CD14-positive monocyte (primary cell): ENCODE measurements at regions not wholly inside any gene's neighbourhood (a gene's known extent, or its start where the extent isn't known, plus 50 kb on each side); places are given as distances from the start of the nearest gene placed in this dataset.

ENCODE experiments used
- DNase-seq, 3 donors: peaks; one replicate each; pipeline ENCODE4 v3.0.0-alpha.2; 2011 to 2022
- H2AFZ ChIP-seq: 2 replicates; pipeline ENCODE4 v1.6.0; 2012; ENCODE audit warnings: mild to moderate bottlenecking, low read depth, low read length, inconsistent platforms; ENCODE audit not compliant: insufficient read depth, poor library complexity, severe bottlenecking
- H3K27ac ChIP-seq, 2 donors: 1 replicate in 1 of 2; 2 replicates in 1 of 2; pipeline ENCODE4 v1.5.1; 2012 to 2013; ENCODE audit warnings: low read length in 2 of 2, control low read depth in 1 of 2, inconsistent platforms in 1 of 2, low read depth in 1 of 2, mild to moderate bottlenecking in 1 of 2
- H3K27me3 ChIP-seq, 2 donors: one replicate each; pipeline versions ENCODE4 v1.6.0 to v1.6.1; 2011 to 2013; ENCODE audit warnings: low read length in 2 of 2; ENCODE audit not compliant: control insufficient read depth in 2 of 2, insufficient read depth in 2 of 2
- H3K36me3 ChIP-seq, 2 donors: replicated peaks in 1 of 2; 1 replicate in 1 of 2; 2 replicates in 1 of 2; pipeline versions ENCODE4 v1.5.1 to v1.6.1; 2012 to 2013; ENCODE audit warnings: low read length in 2 of 2, control low read depth in 1 of 2, inconsistent platforms in 1 of 2, mild to moderate bottlenecking in 1 of 2; ENCODE audit not compliant: insufficient read depth in 2 of 2, control insufficient read depth in 1 of 2
- H3K4me1 ChIP-seq, 2 donors: 1 replicate in 1 of 2; 2 replicates in 1 of 2; pipeline versions ENCODE4 v1.5.1 to v1.6.1; 2012 to 2013; ENCODE audit warnings: low read length in 2 of 2, control low read depth in 1 of 2, inconsistent platforms in 1 of 2, mild to moderate bottlenecking in 1 of 2, moderate library complexity in 1 of 2; ENCODE audit not compliant: insufficient read depth in 2 of 2, control insufficient read depth in 1 of 2
- H3K4me2 ChIP-seq: replicated peaks from 2 replicates; pipeline ENCODE3; 2012; ENCODE audit warnings: low read length, moderate library complexity, mild to moderate bottlenecking; ENCODE audit not compliant: poor library complexity, severe bottlenecking; ENCODE audit errors: extremely low read depth
- H3K4me3 ChIP-seq, 3 experiments: fragments of 200-600 bp in 1 of 3; sonication (generic) in 1 of 3; replicated peaks in 1 of 3; 1 replicate in 2 of 3; 2 replicates in 1 of 3; pipeline ENCODE4 v1.5.1; 2011 to 2013; ENCODE audit warnings: low read length in 3 of 3, mild to moderate bottlenecking in 3 of 3, control low read depth in 2 of 3, low read depth in 2 of 3, inconsistent platforms in 1 of 3, moderate library complexity in 1 of 3
- H3K79me2 ChIP-seq: 2 replicates; pipeline ENCODE4 v1.6.0; 2012; ENCODE audit warnings: mild to moderate bottlenecking, control low read depth, inconsistent platforms, low read length, moderate library complexity; ENCODE audit not compliant: insufficient read depth
- H3K9ac ChIP-seq: 2 replicates; pipeline ENCODE4 v1.6.0; 2017; ENCODE audit warnings: low read length, mild to moderate bottlenecking; ENCODE audit not compliant: insufficient read depth, poor library complexity, severe bottlenecking
- H3K9me3 ChIP-seq, 2 donors: replicated peaks in 1 of 2; 1 replicate in 1 of 2; 2 replicates in 1 of 2; pipeline versions ENCODE4 v1.5.1 to v1.6.1; 2012 to 2013; ENCODE audit warnings: low read length in 2 of 2, control low read depth in 1 of 2; ENCODE audit not compliant: control insufficient read depth in 1 of 2, insufficient read depth in 1 of 2
- H4K20me1 ChIP-seq: 2 replicates; pipeline ENCODE4 v1.6.0; 2012; ENCODE audit warnings: mild to moderate bottlenecking, low read length, control low read depth, moderate library complexity; ENCODE audit not compliant: insufficient read depth
- H3K27ac Mint-ChIP-seq, 7 donors: one replicate each; pipeline ENCODE4 v1.8.0; 2020; ENCODE audit warnings: mild to moderate bottlenecking in 7 of 7, mixed read lengths in 7 of 7, moderate library complexity in 6 of 7, inconsistent platforms in 2 of 7
- H3K27me3 Mint-ChIP-seq, 3 donors: one replicate each; pipeline ENCODE4 v1.8.0; 2021 to 2022; ENCODE audit warnings: low read depth in 3 of 3, mild to moderate bottlenecking in 3 of 3, mixed read lengths in 3 of 3, moderate library complexity in 3 of 3, inconsistent platforms in 1 of 3
- H3K36me3 Mint-ChIP-seq, 2 donors: one replicate each; pipeline ENCODE4 v1.8.0; 2020; ENCODE audit warnings: mixed read lengths in 2 of 2, inconsistent platforms in 1 of 2, mild to moderate bottlenecking in 1 of 2
- H3K4me1 Mint-ChIP-seq: one replicate; pipeline ENCODE4 v1.8.0; 2020; ENCODE audit warnings: mild to moderate bottlenecking, mixed read lengths
- H3K4me3 Mint-ChIP-seq, 2 donors: one replicate each; pipeline ENCODE4 v1.8.0; 2020; ENCODE audit warnings: mild to moderate bottlenecking in 2 of 2, mixed read lengths in 2 of 2, moderate library complexity in 1 of 2
- H3K9me3 Mint-ChIP-seq, 7 donors: one replicate each; pipeline ENCODE4 v1.8.0; 2020 to 2022; ENCODE audit warnings: mixed read lengths in 7 of 7, mild to moderate bottlenecking in 6 of 7, moderate library complexity in 6 of 7, inconsistent platforms in 2 of 7
- WGBS: methylation state at CpG from one replicate; pipeline ENCODE4 v1.1.5; 2013; ENCODE audit warnings: missing lambda C conversion rate; ENCODE audit not compliant: insufficient coverage; 5-methylcytosine and 5-hydroxymethylcytosine counted together
- intact Hi-C, 2 donors: fragments of 100-400 bp; cut with micrococcal nuclease; formaldehyde crosslinking; loops; one replicate each; pipeline versions ENCODE4 v1.15.0 to v1.15.1; 2023
- TF ChIP-seq, protein P1 (sequence below): fragments of 200-600 bp; IDR thresholded peaks from one replicate; pipeline ENCODE4 v1.8.0; 2022; ENCODE audit warnings: antibody characterized with exemption, mild to moderate bottlenecking

DNA sequence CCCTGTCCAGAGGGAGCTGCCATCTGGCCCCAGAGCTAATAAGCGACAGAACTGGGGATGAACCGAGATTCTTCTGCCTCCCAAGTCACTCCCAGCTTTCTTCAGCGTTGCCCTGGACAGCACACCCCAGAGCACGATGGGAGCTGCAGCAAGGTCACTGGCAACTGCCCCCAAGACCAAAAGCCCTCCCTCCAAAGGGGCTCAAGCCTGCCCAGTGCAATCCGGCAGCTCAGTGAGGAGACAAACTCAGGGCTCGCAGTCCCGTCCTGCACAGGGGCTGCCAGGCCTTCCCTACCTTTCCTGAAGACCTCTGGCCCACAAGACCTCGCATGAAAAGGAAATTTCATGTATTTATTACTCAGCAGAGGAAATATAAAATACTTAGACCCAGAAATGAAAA, 174.8 kb downstream of the BCOR start:
- Histone ChIP-seq H4K20me1 (no peaks in the 10 kb centered on the region), H3K79me2 (no peaks in the 10 kb centered on the region), H3K9me3 (no peaks in the 10 kb centered on the region), H3K4me3 (no peak overlapping the region), H3K27me3 (no peaks in the 10 kb centered on the region), H3K36me3 (no peaks in the 10 kb centered on the region), H3K9ac (no peak overlapping the region), H3K27ac (no peak overlapping the region), H2AFZ (no peak overlapping the region), H3K4me1 (no peaks in the 10 kb centered on the region), H3K4me2 (no peak overlapping the region)
- no peak for DNase-seq
- H3K4me3 Mint-ChIP-seq, result no peak overlapping the region
- no peaks in the 10 kb centered on the region for H3K36me3 Mint-ChIP-seq
- H3K27me3 Mint-ChIP-seq, result peaks cover 0 to 12% (median 0%) of the 10 kb centered on the region in 3 donors
- peaks cover 3% of the 10 kb centered on the region for H3K4me1 Mint-ChIP-seq
- intact Hi-C loops, result no loop called here
- H3K9me3 Mint-ChIP-seq, result peaks cover 0 to 4% (median 0%) of the 10 kb centered on the region in 7 donors
- TF ChIP-seq, protein P1, sequence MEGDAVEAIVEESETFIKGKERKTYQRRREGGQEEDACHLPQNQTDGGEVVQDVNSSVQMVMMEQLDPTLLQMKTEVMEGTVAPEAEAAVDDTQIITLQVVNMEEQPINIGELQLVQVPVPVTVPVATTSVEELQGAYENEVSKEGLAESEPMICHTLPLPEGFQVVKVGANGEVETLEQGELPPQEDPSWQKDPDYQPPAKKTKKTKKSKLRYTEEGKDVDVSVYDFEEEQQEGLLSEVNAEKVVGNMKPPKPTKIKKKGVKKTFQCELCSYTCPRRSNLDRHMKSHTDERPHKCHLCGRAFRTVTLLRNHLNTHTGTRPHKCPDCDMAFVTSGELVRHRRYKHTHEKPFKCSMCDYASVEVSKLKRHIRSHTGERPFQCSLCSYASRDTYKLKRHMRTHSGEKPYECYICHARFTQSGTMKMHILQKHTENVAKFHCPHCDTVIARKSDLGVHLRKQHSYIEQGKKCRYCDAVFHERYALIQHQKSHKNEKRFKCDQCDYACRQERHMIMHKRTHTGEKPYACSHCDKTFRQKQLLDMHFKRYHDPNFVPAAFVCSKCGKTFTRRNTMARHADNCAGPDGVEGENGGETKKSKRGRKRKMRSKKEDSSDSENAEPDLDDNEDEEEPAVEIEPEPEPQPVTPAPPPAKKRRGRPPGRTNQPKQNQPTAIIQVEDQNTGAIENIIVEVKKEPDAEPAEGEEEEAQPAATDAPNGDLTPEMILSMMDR, result no peak
- no peak overlapping the region for H3K27ac Mint-ChIP-seq
- 100% methylated on average over 2 of the region's 8 CpGs for WGBS

DNA sequence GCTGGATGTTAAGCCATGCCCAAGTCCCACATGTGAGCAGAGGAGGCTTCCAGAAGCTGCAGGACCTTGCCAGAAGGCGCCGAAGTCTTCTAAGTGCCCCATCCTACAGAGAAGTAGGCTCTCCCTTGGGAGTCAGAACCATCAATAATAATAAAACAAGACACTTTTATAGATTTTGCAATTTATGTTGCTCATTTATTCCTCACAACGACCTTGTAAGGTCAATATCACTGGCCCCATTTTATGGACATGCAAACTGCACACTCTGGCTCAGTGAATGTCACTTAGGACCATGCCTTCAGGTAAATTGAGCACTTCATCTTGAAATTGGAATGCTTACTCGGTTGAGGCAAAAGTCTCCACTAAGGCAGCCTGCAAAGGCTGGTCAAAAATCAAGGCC, 170.4 kb downstream of the BCOR start:
- Histone ChIP-seq H3K9ac (no peak overlapping the region), H3K36me3 (no peaks in the 10 kb centered on the region), H3K9me3 (no peaks in the 10 kb centered on the region), H3K4me2 (no peak overlapping the region), H3K27ac (no peak overlapping the region), H3K27me3 (no peaks in the 10 kb centered on the region), H3K4me3 (no peak overlapping the region), H4K20me1 (no peaks in the 10 kb centered on the region), H3K79me2 (no peaks in the 10 kb centered on the region), H2AFZ (no peak overlapping the region), H3K4me1 (no peaks in the 10 kb centered on the region)
- TF ChIP-seq, protein P1, result no peak
- peaks cover 0 to 4% (median 2%) of the 10 kb centered on the region in 3 donors for H3K27me3 Mint-ChIP-seq
- WGBS, result no CpG with 5 or more reads among the region's 4 CpGs
- H3K27ac Mint-ChIP-seq, result no peak overlapping the region
- DNase-seq, result no peak
- no peaks in the 10 kb centered on the region for H3K4me1 Mint-ChIP-seq
- no peaks in the 10 kb centered on the region for H3K36me3 Mint-ChIP-seq
- intact Hi-C loops, result no loop called here
- no peak overlapping the region for H3K4me3 Mint-ChIP-seq
- no peaks in the 10 kb centered on the region for H3K9me3 Mint-ChIP-seq
